ENCODE measurements at regions not wholly inside any gene's neighbourhood (a gene's known extent, or its start where the extent isn't known, plus 50 kb on each side); places are given as distances from the start of the nearest gene placed in this dataset.

DNA sequence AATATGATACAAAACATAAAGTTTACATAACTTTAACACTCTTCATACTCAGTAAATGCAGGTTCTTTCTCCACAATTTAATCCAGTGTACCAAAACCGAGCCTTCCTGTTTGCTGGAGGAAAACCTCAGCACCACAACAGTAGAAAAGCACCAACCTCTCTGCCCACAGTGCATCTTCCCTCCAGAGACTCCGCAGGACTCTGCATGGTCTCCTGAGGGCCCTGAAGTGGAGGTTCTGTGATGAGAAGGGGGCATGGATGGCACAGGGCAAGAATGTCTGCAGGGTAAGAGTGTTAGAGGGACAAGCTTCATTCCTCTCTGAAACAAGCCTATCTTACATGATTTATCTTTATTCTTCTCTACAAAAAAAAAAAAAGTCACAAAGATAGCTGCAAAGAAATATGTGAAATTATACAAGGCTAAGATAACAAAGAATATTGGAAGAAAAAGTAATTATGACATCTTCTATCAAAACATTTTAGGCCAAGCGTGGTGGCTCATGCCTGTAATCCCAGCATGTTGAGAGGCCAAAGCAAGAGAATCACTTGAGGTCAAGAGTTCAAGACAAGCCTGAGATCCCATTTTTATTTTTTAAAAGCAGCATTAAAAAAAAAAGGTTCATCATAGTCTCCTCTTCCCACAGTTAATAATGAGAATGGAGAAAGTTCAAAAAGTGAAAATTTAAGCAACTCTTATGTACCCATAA, 102.0 kb downstream of the VPREB1 start (continued):
- no peak for TF ChIP-seq SAP30 (IDR thresholded peaks at IDR 0.05; ENCODE audit: insufficient read depth, insufficient replicate concordance, low read length)

Measured in H1 (cell line).